GM19397 (cell line): ENCODE measurements at regions not wholly inside any gene's neighbourhood (a gene's known extent, or its start where the extent isn't known, plus 50 kb on each side); places are given as distances from the start of the nearest gene placed in this dataset.
"Not testable (repeated sequence)": the region's sequence is repeated elsewhere in the genome, so short reads cannot be mapped to it uniquely, and the experiment has no call there.

ENCODE experiments used
- ATAC-seq: cut with Tn5 transposase; IDR thresholded peaks from one replicate; pipeline ENCODE4 v1.9.1; 2021; ENCODE audit warnings: mild to moderate bottlenecking, moderate library complexity; ENCODE audit not compliant: unreplicated experiment

DNA sequence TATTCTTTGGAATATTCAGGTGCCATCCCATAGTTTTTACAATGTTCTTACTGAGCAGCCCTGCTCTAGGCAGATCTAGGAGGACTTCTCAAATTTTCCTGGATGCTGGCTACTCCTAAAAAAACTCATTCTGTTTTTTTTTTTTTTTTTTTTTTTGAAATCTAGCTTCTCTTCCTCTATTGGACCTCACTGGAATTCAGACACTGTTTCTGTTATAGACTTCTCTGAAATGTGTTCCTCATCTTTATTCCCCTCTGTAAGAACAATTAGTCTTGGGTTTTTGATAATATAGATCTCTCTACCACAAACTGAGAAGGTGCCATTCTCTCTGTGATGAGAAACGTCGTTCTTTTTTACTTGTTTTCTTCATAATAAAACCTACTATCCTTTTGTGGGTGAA lies 115.3 kb upstream of the CCND2 start:
- ATAC-seq, result no peak

DNA sequence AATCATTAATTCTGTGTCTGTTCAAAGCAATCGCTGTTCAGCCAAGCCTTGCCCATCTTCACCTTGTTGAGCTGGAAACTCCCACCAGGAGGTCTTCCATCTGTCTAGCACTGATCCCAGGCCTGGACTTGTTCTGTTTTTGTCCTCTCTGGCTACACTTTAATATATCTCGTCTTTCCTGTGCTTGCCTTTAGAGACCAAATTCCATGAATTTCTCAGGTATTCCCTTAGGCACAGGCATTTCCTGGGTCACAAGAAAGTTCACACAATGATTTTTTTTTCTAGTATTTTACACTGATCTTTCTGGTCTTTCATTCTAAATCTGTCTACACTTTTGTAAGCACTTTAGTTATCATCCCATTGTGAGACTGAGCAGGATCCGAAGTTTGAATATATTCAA lies 116.4 kb upstream of the CCND2 start:
- no peak for ATAC-seq

- no peak for ATAC-seq
Measured at GRCh38 chr12:4156317-4156716, 117.2 kb upstream of the CCND2 start.

DNA sequence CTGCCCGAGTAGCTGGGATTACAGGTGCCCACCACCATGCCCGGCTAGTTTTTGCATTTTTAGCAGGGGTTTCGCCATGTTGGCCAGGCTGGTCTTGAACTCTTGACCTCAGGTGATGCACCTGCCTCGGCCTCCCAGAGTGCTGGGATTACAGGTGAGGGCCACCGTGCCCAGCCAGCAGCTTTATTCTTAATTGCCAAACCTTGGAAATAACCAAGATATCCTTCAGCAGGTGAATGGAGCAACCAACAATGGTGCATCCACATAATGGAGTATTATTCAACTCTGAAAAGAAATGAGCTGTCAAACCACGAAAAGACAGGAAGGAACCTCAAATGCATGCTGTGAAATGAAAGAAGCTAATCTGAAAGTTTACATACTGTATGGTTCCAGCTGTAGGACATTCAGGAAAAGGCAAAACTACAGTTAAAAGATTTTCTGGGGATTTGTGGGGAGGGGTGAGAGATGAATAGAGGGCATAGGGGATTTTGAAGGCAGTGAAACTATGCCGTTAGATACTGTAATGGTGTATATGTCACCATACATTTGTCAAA lies 118.8 kb upstream of the CCND2 start:
- ATAC-seq, result no peak

DNA sequence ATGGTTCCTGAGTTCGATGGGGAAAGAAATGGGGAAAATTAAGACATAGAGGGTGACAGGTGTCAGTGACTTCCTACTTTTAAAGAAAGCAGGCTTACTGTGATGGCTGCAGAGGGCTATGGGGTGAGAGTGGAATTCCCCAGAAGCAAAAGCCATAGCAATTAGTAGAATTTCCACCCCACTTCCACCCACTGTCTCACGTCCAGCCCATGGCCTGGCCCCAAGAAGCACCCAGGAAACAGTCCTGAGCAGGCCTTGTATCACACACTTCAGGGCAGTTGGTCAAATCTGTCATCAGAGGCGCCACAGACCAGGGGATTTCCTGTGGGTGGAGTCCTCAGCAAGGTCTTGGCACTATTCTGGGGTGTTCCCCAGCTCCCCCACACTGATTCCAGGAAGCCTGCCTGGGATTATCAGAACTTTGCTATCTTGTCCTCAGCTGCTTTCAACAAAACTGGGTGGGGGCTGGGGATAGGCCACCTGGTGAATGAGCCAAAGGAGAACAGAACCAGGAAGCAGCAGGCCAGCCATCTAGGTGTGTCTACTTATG lies 120.1 kb upstream of the CCND2 start:
- peak; percentile 76 for ATAC-seq

- ATAC-seq, result no peak
Measured at GRCh38 chr12:4152145-4152795, 121.3 kb upstream of the CCND2 start.

DNA sequence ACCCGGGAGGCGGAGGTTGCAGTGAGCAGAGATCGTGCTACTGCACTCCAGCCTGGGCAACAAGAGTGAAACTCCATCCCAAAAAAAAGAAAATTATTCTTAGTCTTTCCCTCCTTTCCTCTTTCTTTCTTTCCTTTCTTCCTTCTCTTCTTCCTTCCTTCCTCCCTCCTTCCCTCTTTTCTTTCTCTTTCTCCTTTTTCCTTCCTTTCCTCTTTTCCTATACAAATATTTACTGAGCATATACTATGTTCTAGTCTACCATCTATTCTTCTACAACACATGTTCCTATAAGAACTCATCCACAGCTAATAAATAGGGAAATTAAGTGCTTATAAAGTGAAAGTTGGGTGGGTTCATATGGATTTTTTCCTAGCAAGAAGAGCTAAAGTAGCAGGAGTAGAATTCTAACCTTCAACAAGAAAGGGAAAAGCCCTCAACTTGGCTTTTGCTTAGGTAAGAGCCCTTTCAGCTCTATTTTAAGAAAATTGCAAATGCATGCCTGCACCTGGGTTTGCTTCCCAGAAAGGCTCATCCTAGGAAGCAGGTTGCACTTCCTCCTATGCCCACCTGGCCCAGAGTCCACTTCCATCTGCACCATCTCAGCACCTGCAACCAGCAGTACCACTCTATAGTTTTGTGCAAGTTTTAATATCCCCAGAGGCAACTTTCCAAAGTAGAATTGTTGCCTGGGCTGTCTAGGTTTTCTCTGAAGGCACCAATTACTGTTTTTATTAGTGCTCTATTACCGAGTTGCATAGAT lies 122.0 kb upstream of the CCND2 start:
- ATAC-seq, result no peak

GRCh38 chr12:4150355-4150754 lies 123.2 kb upstream of the CCND2 start:
- not testable (repeated sequence) for ATAC-seq

GRCh38 chr12:4148418-4149056 lies 125.0 kb upstream of the CCND2 start:
- peak; percentile 56 for ATAC-seq

DNA sequence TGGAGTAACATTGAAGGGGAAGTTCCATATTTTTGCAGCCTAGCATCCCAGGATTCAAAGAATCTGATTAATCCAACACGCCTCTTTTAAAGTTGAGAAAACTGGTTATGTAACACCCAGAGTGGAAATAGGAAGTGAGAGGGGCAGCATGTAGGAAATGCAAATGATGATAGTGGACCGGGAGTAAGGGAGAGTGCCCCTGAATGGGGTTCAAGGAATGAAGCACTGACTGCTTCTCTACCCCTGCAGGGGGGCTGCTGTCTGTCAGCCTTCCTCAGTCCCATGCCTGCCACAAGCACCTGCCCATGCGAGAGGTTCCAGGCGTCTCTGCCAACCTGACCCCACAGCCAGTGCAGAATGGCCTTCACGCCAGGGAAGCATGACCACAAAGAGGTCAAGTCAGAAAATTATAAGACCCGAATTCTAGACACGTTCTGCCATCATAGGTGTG lies 126.5 kb upstream of the CCND2 start:
- no peak for ATAC-seq

GRCh38 chr12:4145990-4146859 lies 127.3 kb upstream of the CCND2 start:
- no peak for ATAC-seq

DNA sequence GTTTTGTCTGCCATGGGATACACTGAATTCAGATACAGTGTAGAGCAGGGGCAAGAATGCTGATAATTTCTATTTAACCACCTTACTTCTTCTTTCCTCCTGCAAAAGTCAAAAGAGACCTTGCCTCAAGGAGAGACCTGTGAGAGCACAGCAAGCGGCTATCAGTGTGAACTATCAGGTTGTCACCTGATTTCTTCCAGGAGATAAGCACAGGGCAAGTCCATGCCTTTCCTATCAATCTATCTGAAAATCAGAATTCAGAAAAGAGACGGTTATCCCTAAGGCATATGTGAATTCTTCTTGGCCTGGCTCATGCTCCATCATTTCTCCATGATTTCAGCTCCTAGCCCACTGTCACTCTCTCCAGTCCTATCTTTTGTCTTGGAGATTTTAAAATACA lies 128.9 kb upstream of the CCND2 start:
- ATAC-seq, result no peak

- ATAC-seq, result no peak
Measured at GRCh38 chr12:4143896-4144295, 129.7 kb upstream of the CCND2 start.

GRCh38 chr12:4141348-4142270 lies 132.0 kb upstream of the CCND2 start:
- ATAC-seq, result no peak

DNA sequence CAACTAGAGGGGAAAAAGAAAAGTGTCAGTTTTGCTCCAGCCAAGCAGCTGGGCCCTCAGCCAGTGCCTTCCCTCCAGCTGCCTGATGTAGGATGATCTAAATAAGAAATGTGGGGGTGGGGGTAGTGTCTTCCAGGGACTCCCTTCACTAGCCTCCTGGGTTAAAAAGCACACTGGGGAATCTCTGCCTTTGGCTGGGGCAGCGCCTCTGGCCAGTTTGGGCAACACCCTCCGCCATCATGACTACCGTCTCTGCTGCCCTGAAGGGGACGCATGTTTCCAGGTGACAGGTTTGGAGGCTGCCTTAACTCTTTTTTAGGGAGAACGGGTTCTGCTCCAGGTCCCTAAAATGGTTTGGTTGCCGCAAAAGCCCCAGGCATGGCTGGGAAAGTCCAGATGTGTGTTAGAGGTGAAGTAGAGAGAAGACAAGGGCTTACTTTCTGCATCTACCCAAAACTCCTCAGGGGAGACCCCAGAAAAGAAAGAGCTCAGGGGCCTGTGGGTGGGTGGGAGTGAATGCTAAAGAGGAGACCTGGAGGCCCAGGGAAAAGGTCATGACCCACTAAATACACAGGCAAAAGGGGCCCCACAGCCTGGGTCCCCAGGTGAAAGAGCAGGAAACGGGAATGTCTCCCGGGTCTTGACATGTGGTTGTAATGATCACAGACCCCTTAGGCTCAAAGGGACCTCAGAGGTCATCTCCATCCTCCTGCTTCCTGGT lies 132.8 kb upstream of the CCND2 start:
- ATAC-seq, result no peak

DNA sequence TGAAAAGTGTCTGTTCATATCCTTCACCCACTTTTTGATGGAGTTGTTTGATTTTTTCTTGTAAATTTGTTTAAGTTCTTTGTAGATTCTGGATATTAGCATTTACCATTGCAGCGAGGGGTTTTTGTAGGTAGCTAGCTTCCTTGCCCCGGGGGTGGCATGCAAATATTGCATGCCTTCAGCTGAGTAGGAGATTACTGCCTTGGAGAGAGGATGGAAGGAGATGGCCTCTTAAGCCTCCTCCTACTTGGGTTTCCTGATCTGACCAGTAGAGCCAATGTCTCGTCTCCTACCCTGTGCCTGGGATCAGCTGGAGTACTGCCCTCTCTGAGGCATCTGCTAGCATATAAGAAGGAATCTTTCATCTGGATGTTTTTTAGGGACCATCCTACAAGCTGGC lies 134.4 kb upstream of the CCND2 start:
- no peak for ATAC-seq

GRCh38 chr12:4138532-4138931 lies 135.0 kb upstream of the CCND2 start:
- ATAC-seq, result not testable (repeated sequence)

DNA sequence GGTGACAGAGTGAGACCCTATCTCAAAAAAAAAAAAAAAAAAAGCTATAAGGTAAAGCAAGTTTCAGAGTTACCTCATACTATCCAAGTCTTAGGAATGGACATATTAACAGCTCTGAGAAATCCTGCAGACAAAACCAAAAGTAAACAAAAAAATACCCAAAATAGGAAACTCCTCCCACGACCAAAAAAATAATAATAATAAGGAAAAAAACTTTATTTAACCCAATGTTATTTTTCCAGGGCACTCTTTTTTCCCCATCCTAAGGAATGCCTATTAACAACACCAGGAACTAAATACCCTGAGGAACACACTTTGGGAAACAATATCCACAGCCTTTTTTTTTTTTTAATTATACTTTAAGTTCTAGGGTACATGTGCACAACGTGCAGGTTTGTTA lies 135.5 kb upstream of the CCND2 start:
- no peak for ATAC-seq

DNA sequence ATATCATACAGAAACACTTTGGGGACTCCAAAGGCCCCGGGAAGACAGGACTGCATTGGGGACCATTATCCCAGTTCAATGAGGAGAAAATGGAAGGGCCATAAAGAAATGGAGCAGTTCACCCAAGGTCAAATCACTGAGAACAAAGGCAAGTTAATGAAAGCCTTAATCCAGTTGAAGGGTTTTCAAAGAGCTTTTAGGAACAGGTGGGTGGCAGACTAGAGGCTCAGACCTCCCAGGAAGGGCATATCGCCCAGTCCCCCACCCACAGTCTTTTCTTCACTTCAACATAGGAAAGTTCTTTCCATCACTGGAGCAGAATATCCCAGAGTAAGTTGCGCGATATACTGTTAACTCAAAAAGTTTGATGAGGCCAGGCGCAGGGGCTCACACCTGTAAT lies 136.1 kb upstream of the CCND2 start:
- no peak for ATAC-seq
